Stimulated activated CD8-positive, alpha-beta memory T cell treated with anti-CD3 and anti-CD28 coated beads, Interleukin-2, amount 100 ng/mL, for 1 hour (primary cell): ENCODE measurements at regions not wholly inside any gene's neighbourhood (a gene's known extent, or its start where the extent isn't known, plus 50 kb on each side); places are given as distances from the start of the nearest gene placed in this dataset.
"Not testable (repeated sequence)": the region's sequence is repeated elsewhere in the genome, so short reads cannot be mapped to it uniquely, and the experiment has no call there.

Source experiments
- DNase-seq, 2 donors: peaks; one replicate each; pipeline ENCODE4 v3.0.0-alpha.2; 2020; ENCODE audit warnings: low read depth in 2 of 2

DNA sequence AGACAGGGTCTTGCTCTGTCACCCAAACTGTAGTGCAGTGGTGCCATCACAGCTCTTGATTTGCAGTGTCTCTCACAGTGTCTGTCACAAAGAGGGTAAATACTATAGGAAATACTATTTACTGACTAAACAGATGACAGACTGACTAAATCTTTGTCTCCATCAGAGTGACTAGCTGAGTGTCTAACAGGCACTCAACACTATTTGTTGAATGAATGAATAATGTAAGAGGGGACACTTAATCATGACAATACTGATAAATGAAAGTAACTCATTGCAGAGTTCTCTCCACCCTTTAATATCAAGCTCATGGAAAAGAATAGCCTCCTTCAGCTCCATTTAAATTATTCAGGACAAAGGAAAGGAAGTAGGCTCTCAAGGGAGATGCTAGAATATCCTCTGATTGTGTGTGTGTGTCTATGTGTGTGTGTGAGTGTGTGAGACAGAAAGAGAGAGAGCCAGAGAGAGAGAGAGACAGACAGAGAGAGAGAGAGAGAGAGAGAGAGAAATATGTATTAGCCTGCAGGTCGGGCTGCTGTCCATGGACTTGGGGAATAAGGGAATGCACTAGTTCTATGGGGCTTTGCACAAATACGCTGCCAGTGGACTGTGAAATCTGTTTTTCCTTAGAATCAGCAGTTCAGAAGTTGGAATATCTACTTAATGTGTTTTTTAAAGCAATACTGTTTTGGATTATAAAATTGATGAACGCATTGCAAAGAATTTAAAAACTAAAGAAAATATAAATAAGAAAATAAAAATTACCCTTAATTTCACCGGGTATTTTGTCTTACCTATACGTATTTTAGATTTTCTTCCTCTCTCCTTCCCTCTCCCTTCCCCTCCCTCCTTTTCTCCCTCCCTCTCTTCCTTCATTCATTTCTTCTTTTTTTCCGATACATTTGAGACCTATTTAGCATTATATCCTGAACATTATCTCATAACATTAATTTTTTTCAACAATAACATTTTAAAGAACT, 132.9 kb upstream of the LRIG1 start:
- no peak for DNase-seq

DNA sequence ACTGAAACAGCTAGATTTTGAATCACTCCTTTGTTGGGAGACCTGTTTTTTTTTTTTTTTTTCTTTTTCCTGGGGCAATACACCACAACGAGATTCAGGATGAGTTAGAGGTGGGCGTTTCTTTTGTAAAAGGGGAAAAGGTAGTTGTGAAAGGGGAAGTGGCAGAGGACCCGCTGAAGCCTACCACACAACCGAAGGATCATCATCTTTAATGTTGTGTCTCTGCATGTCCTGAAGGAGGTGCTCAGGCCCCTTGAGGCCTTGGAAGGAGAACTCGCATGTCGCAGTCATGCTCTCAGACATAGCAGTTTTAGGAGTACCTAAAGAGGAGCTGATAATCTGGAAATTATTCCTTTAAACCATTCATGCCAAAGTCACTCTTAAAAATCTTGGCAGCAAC, 137.9 kb upstream of the LRIG1 start:
- DNase-seq: no peak

DNA sequence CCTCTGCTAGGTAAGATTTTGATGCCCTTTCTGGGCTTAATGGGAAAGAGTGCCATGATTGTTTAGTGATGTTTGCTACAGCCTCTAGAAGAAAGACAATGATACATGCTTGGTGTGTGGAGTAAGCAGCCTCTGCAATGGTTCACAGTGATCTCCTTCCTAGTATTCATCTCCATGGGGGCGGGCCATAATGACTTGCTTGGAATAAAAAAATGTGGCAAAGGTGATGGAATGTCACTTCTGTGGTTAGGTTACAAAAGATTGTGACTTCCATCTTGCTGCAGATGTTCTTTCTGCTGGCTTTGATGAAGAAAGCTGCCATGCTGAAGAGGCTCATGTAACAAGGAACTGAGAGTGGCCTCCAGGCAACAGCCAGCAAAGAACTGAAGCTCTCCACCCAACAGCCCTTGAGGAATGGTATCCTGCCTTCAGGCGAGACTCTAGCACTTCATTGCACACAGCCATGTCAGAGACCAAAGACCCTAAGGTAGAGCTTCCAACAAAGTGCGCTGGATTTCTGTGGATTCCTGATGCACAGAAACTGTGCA, 139.1 kb upstream of the LRIG1 start:
- DNase-seq: no peak

DNA sequence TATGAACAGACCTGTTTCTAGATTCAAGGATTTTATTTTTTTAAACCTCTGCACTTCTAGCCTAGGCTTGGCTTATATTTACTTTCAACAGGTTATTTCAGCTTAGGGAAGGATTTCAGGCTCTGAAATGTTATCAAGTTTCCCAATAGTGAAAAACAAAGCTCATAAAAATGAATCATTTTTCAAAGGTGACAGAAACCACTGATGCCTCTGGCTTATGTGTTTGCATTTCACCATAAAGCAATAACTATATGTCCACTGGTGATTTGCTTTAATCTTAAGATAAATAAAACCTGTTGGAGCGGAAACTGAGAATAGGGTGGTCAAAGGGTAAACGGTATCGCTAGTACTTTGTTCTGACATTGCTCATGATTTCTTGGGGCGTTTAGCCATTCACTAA, 141.2 kb upstream of the LRIG1 start:
- no peak for DNase-seq

DNA sequence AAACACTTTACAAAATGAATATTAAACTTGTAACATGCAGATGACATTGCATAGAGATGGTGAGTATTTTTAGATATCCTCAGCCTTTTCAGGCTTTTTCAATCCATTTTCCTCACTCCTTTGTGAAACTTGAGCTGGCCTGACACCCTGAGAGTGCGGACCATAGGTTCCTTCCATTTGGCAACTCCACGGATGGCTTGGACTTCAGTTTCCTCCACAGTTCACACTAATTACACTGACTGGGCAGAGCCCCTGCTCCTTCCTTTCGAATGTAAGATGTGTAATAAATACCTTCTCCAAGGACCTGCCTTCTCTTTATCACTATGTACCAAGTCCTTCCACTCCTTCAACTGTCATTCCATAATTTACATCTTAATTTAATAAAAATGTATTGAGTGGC, 141.7 kb upstream of the LRIG1 start:
- DNase-seq: no peak

DNA sequence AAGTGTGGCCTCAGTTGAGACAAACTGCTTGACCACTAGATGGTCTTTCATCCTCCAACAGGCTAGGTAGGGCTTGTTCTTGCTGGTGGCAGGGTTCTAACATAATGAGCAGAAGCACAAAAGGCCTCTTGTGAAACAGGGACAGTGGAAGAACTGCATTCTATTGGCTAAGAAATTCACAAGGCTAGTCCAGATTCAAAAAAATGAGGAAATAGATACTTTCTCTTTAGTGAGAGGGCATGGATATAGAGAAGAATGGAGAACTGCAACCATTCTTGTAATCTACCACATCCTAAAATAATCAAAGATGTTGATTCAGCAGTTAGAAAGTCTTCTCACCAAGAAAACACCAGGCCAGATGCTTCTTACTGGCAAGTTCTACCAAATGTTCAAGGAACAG, 143.7 kb upstream of the LRIG1 start:
- no peak for DNase-seq

DNA sequence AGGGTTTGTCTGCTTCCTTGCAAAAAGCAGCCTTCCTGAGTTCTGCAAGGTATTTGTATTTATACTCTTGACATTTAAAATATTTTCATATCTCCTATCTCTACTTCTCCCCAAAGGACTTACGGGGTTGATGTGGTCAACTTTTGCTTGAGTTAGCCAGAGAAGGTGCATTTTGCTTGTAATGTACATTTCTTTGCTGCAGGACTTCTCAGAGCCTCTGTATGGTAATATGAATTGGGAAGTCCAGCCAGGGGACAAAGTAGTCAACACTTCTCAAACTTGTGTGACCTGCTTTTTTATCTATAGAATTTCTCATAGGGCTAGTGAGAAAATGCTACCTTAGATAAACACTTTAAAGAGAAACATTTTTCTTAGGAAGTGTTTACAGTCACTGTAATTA, 148.2 kb upstream of the LRIG1 start:
- DNase-seq: no peak

DNA sequence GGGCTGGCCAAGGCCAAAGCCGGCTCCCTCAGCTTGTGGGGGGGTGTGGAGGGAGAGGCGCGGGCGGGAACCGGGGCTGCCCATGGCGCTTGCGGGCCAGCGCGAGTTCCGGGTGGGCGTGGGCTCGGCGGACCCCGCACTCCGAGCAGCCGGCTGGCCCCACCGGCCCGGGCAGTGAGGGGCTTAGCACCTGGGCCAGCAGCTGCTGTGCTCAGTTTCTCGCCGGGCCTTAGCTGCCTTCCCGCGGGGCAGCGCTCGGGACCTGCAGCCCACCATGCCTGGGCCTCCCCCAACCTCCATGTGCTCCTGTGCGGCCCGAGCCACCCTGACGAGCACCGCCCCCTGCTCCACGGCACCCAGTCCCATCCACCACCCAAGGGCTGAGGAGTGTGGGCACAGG, 150.7 kb upstream of the LRIG1 start:
- not testable (repeated sequence) for DNase-seq

DNA sequence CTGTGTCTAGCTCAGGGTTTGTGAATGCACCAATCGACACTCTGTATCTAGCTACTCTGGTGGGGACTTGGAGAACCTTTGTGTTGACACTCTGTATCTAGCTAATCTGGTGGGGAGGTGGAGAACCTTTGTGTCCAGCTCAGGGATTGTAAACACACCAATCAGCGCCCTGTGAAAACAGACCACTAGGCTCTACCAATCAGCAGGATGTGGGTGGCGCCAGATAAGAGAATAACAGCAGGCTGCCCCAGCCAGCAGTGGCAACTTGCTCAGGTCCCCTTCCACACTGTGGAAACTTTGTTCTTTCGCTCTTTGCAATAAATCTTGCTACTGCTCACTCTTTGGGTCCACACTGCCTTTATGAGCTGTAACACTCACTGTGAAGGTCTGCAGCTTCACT, 151.3 kb upstream of the LRIG1 start:
- DNase-seq: not testable (repeated sequence)

DNA sequence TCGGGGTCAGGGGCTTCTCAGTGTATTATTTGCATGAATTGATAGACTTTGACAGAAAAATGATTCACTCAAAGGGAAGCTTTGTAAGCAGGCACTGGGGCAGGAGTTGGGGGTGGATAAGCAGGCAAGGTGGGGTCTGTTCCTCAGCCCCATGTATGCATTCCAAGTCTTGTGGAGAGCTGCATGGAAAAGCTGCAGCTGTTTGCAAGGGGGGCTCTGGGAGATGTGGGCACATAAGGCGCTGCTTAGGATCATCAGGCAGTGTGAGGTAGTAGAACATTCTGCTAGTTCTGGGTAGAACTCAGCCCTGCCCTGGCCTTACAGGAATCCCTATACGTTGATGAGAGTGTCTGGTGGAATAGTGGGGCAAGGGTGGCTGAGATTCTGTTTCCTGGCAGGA, 154.2 kb upstream of the LRIG1 start:
- no peak for DNase-seq

DNA sequence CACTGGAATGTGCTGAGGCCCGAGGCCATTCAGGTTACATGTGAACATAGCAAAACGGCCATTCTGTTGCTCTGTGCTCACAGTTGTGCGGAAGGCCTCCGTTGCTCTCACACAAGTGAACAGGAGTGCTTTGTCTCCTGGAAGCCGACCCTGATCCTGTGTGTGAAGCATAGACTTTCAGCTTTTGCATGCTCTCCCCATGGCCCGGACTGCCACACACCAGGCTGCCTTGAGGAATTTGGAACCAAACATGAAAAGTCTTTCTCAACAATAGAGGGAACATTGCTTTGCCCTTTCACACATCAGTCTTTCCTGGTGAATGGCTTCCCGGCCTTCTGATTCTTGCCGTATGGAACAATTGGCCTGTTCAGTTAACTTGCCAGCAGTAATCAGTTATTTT, 154.8 kb upstream of the LRIG1 start:
- no peak for DNase-seq

DNA sequence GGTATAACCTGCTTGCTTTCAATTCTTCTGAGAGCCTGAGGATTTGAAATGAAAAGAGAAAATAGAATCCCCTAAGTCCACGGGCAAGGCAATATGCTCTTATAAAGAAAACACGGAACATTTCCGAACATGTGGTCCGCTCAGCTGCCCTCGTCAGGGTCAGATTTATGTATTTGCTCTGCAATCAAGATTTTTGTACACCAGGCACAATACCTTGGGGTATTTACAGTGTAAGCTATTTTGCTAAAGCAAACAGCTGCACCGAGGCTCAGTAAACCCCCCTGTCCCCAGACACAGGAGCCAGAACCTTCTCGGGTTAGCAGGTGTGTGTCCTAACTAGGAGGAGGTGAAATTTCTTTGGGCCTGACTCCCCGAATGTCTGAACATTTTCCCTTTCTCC, 155.8 kb upstream of the LRIG1 start:
- no peak for DNase-seq

DNA sequence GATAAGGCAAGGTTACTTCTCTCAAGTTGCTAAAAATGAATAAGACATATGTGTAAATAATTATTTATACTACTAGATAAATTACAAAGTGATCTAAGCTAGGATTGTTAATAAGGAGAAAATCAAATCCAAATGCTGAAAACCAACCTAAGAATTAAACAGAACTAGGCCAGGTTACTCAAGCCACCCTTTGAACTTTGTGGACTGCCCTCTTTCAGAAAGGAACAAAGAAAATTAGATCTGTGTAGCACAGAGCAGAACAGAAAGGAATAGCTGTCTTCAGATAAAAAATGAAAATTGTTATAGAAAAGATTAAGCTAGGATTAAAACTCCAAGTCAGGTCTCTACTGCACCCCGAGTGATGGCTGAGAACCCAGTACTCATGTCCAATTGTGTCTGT, 158.2 kb upstream of the LRIG1 start:
- no peak for DNase-seq

DNA sequence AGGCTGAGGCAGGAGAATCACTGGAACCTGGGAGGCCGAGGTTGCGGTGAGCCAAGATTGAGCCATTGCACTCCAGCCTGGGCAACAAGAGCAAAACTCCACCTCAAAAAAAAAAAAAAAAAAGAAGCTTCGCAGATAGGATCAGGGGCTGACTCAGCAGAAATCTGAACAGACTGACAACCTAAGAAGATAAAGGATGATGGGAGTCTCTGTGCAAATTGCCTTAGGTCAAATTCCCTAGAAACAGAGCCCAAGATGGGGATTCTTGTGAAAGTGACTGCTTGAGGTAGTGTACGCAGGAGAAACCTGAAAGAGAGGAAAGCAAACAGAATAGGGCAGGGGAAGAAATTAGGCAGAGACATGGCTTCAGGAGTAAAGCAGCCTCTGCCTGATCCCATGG, 160.8 kb upstream of the LRIG1 start:
- no peak for DNase-seq

DNA sequence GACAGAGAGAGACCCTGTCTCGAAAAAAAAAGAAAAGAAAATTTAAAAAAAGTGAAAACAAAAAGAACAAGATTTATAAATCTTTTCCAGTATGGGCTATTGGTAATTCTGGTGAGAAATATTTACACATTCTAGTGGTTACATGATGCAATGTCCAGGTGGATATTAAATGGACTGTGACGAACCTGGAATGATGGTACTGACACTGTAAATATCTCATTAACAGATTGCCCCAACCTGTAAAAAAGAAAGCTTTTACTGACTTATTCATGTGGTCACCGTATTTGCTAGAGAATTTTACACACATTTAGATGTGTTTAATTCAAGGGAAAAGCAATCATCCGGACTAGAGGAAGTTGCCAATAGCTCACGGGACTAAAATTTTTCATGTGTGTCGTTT, 162.1 kb upstream of the LRIG1 start:
- no peak for DNase-seq

DNA sequence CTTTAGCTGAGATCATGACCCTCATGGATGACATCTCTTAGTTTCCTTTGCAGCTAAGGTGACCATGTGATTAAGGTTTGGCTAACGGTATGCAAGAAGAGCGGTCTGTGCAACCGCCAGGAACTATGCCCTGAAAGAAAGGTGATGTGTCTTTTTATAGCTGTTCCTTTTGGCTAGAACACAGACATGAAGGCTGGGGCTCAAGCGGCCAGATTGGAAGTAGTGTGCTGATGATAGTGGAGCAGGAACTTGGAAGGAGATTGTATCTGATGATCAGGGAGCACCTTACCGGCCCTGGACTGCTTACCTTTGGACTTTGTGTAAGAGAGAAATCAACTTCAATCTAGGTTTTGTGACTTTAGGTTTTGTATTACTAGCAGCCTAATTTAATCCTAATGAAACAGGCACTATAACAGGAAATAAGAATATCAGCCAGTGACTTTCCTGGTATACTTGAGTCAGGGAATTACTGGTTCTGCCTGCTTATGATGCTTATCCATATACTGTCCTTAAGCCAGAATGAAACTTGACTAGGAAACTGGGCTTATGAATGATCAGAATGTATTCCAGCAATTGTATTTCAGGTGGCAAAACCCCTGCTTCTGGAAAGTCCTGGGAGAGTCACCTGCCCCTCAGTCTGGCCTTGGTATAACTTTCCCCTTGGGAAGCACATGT, 164.3 kb upstream of the LRIG1 start:
- DNase-seq: no peak

DNA sequence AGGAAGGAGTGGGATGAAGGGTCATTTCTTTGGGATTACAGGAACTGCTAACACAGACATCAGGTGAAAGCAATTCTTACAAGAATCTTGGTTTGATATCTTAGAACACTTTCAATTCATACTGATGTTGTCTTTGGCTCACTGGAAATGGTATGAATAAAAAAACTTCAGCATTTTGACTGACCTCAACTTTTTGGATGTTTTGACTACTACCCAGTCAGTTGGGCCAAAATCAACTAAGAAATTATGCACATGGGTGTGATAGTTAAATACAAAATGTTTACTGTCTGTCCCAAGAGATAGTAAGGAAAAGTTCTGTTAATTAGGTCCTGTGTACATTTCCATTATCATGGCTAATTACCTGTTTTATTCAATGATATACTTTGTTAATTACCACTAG, 165.5 kb upstream of the LRIG1 start:
- no peak for DNase-seq

DNA sequence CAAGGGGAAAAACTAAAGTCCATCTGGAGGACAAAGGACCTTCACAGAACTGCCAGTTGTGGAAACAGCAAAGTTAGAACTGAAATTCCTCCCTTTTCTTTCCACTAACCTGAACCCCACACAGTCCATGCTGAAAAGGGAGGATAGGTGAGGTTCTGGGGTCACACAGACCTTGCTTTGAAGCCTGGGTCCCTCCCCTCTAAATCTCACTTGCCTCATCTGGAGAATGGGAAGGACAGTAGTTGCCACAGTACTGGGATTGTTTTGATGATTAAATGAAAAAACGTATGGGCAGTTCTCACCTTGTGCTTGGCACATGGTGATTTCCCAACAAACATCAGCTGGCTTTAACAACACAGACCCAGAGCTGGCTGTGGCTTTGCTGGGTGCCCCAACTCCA, 166.4 kb upstream of the LRIG1 start:
- no peak for DNase-seq

DNA sequence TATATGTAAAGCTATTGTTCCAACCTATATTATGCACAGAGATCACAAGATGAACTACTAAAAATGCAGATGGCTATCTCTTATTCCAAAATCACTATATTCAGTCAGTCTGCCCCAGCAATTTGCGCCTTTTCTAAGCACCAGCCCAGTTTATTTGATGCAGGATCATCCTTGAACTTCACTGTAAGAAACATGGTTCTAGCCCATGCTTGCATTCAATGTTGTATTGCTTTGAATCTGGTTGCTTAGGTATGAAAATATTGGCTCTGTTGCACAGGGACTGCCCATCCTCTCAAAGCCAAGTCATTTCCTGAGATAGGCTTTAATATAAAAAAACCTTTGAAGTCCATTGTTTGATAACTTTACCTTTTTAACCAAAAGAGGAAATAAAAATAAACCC, 170.5 kb upstream of the LRIG1 start:
- DNase-seq: no peak

DNA sequence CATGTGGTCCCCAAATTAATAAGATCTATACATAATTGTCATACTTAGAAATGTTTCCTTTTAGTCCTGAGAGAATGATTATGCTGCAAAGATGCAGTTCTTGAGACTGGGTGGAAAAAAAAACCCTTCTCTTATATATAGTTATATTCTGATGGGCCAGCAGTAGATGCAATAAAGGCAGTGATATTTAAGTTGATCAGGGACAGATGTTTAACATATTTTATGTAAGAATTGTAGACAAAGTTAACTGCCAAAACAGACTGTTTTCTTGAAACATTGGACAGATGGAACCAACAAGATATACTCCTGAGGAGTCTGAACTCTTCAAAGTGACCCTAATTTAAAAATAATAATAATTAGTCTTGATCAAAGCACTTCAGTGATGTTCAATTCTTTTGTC, 172.0 kb upstream of the LRIG1 start:
- DNase-seq: no peak

DNA sequence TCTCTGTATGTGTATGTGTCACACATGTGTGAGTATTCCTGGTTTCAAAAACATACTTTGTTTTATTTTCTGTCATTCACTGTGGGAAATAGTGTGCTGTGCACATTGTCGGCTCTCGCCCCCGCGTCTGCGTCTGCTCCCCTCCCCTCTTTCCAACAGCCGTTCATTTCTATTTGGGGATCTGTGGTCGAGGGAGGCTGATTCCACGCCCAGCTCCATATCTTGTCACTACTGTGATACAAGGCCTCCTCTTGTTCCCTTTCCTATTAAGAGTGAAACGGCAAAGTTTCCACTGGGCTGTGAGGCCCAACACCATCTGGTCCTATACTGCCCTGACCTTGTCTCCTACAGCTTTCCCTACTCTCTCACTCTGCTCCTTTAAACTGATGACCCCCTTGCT, 172.5 kb upstream of the LRIG1 start:
- DNase-seq: no peak

DNA sequence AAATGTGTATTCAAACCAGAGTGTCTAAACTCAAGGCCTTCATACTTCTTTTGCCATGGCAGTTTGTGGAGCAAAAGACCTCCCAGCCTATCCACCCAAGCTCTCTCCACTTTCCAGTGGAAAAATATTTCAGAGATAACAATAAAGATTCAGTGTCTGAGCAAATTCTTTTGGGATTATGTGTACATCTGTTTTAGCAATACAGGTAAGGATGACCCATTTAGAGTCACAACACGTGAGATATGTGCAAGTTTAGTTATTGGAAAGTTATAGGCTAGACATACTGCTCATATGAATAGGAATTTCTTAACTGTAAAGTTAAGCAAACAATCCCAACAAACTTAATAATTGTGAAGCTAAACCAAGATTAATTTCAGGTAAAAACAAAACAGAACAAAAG, 174.5 kb upstream of the LRIG1 start:
- DNase-seq: no peak
